Femur (tissue), 1 donor: ENCODE measurements at regions not wholly inside any gene's neighbourhood (a gene's known extent, or its start where the extent isn't known, plus 50 kb on each side); places are given as distances from the start of the nearest gene placed in this dataset.

Experiments used
- DNase-seq: peaks from one replicate; pipeline ENCODE4 v3.0.0-alpha.2; 2017

DNA sequence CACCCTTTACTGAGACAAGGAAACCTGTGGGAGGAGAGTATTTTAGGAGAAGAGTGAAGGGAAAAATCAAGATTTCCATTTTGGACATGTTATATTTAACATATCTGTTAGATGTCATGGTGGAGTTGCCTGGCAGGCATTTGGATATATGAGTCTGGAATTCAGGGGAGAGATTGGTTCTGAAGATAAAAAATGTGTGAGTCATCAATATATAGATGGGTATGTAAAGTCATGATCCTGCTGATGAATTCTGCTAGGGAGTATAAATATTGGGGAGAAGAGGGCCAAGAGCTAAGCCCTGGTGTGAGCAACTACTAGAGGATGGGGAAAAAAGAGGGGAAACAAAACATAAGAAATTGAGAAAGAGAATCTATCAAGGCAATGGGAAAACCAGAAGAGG is 151.3 kb upstream of the SOX9 start:
- DNase-seq = no peak

DNA sequence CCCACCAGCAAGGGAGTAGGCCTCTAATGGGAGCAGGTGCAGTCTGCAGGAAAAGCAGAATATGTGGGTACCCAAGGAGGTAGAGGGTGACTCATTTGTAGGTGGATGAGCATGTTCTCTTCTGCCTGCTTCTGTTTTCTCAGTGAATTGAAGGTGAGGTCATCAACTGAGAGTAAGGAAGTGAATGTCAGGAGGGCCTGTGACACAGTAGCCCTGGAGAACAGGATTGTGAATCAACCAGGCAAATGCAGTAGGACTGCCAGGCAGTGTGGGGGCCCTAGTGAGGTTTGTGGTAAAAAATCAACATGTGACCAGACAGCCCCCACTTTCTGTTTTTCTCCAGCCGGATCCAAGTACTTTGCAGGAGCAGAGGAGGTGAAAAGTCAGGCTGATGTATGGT is 150.5 kb upstream of the SOX9 start:
- DNase-seq = no peak

DNA sequence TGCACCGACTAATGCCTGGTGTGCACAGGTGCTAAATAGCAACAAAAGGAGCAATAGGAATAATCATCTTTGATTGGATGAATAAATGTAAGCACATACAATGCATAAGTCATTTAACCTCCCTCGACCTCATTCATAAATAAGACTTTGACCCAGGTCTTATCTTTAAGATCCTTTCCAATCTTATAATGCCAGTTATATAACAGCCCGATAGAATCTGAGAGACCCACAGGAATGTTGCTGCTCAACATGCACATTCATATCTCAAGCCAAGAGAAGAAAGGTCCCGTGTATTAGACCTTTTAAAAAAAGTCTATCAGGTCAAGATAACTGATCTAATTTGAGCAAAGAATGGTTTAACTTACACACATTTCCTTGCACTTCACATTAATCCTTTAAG is 146.8 kb upstream of the SOX9 start:
- no peak for DNase-seq

DNA sequence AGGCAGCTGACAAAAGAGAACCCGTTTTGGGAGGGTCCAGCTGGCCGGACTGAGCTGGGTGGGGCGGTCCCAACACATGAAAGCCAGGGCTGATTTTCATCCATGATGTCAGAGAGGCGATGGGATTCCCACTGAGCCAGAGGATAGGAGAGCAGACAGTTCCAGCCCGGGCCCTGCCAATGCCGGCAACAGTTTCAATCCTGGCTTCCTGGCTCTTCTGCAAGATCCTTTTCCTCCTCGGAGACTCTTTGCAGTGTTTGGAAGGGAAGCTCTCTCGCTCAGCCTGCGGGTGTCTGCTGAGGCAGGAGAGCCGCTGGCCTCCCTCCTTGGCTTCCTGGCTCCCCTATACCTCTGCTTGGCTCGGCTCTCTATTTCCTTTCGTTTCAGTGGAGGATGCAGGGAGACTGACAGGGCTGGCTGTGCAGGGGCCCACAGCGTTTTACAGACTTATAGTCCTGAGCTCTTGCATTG is 145.5 kb upstream of the SOX9 start:
- peak; percentile 94 for DNase-seq

DNA sequence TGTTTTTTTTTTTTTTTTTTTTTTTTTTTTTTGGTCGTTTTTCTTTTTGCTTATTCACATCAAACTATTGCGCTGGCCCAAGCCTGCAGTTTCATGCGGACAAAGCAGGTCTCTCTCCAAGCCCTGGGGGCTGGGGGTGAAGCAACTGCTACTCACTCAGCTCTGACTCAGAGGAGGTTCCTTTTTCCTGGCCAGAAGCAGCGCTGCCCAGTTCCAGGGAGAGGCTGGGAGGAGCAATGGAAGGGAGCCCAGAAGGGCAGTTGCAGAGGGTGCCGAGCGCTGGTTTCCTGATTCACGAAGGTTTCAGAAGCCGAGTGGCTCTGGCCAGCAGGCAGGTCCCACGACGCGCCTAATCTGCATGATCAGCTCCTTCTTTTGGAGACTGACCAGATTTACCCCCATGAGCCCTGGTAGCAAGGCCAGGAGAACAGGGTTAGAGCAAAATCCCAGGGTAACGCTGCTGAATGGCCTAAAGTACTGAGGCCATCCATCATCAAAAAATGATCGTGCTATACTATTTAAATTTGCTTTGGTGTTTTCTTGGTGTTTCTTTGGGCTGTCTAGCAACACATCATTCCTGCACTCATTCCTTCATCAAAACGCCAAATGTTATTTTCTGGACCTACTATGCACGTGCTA is 144.7 kb upstream of the SOX9 start:
- DNase-seq = peak; percentile 89

DNA sequence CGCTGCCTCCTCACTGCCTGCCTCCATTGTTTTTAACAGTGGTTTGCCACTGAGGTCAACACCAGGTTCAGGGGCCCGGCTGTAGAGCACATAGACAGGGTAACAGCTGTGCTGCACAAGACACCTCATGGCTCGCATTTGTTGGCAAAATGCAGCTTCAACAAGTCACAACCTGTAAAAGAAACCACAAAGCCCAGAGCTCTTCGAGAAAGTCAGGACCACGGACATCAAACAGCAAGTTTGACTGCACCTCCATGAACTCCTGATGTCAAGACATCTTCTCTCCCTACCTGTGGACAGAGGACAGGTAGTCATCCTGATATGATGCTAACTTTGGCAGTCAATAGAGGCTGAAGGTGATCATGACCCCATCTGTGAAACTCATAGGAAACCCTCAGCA is 142.4 kb upstream of the SOX9 start:
- no peak for DNase-seq

DNA sequence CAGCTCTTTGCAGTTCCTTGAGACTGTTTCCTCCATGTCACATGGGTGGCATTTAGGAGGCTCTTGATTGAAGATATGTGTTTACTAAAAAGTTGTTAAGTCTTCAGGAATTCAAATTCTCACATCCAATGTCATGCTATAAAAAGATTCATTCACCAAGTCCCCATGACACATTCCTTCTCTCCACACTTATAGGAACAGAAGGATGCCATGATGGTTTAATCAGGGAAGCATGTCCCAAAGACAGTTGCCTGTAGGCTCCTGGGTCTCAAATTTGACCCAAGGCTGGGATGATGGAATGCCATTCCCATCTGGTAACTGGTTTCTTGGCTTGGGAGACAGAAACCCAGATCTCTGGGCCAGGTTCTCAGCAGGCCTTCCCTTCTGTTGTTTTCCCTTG is 140.6 kb upstream of the SOX9 start:
- DNase-seq = no peak

DNA sequence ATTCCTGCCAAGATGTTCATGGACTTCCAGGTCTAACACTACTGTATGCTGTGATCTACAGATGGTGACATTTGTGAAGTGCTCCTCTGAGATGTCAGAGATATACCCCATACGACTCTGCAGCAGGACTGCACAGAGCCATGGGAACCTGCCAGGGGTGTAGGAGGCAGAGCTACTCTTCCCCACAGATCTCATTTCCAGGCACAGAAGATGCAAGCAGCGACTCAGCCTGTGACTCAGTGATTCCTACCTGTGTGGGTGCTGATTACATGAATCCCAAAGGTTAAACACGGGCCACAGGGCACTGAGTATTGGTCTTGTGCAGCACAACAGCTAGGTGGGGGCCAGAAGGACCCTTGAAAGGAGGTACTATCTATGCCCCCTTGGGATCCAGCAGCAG is 137.0 kb upstream of the SOX9 start:
- no peak for DNase-seq

DNA sequence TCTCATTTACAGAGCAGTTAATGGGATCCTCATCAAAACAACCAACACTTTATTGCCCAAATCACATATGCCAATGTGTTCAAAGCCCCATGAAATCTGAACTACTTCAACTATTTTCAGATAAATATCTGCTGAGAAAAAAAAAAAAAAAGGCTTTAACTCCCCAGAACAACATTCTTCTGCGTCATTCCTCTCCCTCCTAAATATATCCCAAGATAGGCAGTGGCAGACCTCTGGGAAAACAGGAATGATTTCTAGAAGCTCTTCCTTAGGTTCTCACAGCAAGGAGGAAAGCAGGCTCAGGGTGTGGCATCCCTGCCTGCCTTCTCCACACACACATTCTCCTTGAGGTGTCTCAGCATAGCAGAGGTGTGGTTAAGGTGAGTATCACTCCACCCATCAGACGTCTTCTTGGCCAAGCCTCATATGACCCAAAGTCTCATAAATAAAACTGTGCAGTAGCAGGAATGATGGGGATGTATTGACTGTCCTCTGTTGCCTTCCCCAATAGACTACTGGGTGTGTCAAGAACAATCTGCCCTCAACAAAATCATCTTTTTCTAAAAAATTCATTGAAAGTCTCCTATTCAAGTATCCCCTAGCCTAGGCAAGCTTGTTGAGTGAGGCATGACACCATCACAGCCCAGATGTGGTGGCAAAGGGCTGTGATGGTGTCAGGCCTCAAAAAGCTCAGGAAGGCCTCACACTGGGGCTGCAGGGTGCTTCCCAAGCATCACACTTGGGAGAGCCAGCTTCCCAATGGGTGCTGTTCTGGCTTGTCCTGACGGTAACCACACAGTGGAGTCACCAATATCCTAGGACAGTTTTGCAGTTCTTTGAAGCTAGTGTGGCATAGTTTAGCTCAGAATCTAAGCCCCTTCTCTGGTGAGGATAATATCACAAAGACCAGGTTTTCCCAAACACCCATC is 135.4 kb upstream of the SOX9 start:
- no peak for DNase-seq

DNA sequence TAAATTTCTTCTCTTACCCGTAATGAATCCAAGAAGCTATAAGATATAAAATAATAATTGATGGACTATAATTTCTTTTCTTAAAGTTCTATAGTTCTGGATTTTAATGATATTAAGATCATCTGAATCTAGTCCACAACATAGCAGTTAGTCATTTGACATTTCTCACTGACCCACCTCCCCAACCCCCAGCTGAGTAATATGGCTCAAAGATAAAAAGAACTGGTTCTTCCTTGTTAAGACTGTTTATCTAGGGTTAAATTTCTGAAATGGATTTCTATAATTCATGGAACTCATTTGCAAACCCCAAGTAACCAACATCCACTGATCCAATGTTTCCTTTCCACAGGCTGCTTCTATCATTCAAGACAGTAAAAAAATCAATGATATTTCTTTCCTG is 133.9 kb upstream of the SOX9 start:
- DNase-seq = no peak

DNA sequence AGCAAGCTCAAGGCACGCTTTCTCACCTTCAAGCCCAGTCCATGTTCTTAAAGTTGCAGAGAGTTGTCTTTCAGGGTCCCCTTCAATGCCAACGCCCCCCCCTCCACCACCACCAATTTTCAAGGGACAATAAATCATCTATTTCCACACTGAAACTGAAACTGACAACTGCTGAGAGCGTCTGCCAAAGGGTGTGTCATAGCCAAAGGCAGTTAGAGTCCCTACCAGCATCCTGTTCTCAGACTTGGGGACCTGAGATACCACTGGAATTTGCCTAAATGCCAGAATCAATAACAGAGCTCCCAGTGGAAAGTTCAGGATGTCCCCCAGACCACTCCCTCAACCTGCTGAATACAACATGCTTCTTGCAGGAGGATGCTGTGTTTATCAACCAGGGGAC is 133.2 kb upstream of the SOX9 start:
- no peak for DNase-seq

DNA sequence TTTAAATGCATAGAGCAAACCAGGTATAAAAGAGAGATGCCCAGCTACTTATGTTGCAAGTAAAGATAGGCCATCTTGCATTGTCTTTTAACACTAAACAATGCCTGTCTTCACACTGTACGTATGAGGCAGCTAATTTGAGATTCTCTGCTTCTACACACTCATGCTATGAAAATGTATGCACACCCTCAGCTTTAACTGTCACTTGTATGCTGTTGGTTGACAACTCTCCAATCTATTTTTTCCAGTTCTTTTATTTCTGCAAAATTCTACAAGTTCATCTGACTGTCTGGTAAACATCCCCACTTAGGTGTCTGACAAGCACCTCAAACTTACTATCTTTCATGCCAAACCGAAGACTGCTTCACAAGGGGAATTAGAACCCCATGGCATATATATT is 131.7 kb upstream of the SOX9 start:
- no peak for DNase-seq

DNA sequence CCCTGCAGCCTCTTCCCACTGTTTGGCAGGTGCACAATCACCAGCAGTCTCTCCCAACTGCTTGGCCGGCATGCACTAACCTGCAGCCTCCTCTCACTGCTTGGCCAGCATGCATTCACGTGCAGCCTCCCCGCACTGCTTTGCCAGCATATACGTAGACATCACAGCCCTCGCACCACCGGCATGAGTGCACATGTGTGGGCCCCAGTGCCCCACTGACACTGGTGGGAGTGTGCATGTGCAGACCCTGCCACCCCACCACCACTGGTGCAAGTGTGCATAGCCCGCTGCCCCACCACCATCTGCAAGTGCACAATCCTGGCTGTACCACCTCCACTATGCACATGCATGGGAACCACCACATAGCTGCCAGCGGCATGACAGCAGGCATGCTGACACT is 127.5 kb upstream of the SOX9 start:
- DNase-seq = no peak

DNA sequence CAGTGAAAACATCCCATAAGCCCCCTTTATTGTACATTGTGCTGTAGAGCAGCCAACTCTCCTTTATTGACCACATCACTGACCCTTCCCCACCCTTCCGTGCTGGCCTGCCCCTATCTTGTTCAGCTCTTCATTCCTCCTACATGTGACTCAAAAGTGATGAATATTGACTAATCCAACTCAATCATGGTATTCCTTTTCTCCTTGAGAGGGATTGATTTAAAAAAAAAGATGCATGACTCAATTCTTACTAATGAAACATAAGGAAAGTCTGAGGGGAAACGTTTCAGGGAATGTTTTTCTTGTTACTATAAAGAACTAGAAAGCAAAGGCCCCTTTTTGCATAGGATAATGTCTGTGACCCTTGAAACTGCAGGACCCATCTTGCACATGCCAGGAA is 125.2 kb upstream of the SOX9 start:
- DNase-seq = no peak

DNA sequence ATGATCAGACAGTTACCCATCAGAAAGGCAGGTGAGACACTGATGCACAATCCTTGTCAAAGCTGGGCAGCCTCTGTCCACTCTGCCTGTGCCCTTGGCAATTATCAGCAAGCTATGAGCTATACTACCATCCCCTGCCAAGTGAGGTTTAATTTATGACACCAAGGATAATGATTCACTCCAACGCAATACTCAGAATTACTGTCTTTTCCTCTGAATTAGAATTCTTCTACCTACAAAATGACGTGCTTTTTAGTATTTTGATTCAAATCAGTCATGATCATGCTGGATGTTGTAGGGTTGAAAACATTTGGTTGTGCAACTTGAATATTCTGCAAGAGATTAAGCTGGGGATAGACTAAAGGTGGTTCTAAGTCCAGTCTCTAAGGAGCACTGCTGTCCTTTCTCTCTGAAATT is 116.8 kb upstream of the SOX9 start:
- DNase-seq = no peak

DNA sequence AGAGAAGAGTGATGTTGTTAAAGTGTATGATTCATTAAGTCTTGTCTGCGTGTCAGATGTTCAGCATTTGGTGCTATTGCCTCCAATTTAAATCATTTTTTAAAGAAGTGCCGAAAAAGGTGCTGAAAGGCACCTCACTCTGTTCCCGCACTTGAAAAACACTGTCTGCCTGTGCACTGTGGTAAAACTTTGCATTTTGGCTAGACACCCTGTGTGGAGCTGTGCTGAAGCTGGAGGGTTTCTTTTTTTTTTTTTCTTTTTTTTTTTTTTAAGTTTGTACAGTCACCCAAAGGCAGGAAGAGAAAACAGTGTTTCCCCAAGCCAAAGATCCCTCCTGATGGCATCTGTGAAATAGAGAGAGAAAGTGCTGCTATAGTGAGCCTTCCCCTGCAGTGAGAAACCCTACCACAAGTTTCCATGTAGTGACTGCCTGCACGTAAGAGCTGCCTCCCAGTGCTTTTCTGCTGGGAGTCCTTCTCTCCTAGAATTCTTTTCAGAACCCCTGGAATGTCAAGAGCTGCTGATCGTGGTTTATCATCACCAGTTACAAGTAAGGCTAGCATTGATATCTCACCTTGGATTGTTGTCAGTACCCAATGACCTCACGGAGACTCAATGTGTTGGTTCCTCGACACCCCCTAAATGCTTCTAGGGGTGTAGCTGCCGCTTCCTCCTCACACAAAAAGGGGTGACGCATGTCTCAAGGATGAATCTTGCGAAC is 116.0 kb upstream of the SOX9 start:
- peak; percentile 25 for DNase-seq

DNA sequence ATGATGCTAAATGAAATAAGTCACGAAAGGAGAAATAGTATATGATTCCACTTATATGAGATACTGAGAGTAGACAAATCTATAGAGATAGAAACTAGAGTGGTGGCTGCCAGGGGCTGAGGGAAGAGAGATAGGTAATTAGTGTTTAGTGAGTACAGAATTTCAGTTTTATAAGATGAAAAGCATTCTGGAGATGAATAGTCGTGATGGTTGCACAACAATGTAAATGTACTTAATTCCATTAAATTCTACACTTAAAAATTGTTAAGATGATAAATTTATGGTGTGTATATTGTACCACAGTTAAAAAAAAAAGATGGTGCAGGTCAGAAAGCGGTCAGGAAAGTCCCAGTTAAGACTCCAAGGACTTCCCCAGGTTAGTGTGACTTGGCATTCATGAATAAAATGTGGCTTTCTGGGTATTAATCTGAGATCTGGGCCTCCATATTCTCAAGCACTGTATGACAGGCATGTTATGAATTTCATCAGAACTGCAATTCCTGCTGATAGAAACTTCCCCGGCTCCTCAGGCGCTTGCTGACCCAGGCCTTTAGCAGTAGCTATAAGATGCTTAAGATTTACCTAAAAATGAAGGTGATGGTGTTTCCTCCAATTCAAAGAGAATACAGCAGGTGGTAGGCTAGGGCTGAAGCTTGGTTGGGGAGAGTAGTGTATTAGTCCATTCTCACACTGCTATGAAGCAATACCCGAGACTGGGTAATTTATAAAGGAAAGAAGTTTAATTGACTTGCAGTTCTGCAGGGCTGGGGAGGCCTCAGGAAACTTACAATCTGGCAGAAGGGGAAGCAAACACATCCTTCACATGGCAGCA is 115.3 kb upstream of the SOX9 start:
- DNase-seq = no peak

DNA sequence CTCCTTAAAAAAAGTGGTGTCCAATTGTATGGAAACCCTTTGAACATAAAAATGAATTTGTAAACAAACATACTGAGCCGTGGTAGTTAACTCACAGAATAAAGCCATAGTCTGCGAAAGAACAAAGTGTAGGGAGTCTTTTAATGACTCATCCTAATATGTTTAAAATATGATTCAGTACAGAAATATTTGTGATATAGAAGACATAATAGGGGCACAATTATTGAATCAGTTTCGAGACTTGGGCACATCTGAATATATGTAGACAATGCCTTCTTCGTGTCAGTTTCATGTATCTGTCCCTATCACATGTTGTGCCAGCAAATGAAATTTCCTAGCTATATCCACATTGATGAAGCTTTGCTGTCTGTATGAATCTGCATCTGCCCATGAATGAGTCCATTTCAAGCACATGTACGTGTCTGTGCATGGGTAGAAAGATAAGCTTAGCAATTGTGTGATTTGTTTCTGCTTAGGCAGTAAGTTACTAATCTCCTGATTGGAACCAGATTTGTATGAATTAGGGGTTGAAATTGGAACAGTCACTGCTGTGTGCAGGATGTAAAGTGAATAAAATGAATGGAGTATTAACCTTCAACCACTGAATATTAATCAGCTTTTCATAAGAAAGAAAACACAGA is 112.5 kb upstream of the SOX9 start:
- no peak for DNase-seq

DNA sequence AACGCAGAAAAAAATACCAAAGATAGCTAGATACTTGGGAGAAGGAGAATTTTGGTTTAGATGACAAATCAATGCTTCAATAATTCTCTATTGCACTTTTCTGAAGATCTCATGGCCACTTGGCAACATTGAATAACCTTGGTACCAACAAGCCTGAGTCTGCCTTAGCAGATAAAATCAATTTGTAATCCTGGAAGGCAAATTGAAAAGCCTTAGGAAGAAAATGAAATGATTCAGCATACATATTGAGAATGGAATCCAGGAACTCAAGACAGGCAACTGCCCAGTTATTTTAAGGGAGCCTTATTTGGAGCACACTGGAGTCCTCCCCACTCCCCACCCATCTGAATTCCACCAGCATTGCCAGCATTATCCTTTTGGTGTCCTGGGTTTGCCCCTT is 109.3 kb upstream of the SOX9 start:
- no peak for DNase-seq

DNA sequence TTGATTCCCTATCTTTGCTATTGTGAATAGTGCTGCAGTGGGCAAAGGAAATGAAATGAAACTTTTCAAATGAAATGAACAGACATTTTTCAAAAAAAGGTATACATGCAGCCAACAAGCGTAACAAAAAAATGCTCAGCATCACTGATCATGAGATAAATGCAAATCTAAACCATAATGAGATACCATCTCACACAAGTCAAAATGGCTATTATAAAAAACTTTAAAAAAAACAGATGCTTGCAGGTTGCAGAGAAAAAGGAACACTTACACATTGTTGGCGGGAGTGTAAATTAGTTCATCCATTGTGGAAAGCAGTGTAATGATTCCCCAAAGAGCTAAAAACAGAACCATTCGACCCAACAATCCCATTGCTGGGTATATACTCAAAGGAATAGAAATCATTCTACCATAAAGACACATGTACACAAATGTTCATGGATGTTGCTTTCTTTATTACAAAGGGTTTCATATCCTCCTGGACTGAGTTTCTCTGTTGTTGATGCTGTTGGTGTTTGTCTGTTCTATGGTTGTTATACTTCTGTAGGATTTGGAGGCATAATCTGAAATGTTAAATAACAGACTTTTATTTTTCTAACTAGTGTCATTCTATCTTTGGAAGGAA is 99.3 kb upstream of the SOX9 start:
- no peak for DNase-seq

DNA sequence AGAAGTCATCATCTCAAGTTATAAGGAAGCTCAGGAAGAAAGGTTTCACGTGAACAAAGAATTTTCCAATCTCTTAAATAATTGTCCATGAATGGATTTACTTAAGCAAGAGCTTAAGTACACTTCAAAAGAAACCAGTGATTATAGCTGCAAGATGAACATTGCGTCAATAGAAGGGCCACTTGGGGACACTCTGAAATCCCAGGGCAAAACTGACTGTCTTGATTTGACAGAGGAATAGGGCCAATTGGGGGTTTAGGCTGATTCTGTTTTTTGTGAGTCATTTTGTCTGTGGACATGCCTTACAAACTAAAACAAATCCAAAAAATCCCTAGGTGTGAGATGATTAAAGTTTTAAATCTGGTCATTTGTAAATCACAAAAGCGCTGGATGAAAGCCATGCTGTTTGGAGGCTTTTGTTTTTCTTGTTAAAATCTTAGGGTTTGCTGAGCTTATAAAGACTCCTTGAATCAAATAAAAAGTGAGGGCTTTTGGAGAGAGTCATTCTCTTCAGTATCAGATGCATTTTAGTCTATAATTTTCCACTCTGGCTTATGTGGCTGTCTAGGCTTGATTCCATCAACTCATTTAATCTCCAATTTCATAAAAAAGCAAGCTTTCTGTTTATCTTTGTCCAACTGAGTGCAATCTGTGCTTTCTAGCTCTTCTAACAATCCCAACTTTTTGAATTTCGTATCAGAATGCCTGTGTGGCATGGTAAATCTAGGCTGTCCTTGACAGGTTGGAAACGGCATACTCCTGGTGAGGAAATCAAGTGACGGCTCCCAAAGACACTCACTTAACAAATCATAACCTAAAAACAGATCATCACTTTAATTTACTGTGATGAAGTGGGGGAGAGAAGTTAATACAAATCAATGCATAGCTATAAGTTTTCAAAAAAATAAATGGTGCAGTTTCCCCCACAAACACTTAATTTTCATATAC is 98.2 kb upstream of the SOX9 start:
- no peak for DNase-seq
